GM13977 (cell line): ENCODE measurements at regions not wholly inside any gene's neighbourhood (a gene's known extent, or its start where the extent isn't known, plus 50 kb on each side); places are given as distances from the start of the nearest gene placed in this dataset.

Source experiments
- DNase-seq: peaks from one replicate; pipeline ENCODE4 v3.0.0; 2012; ENCODE audit warnings: low spot score
- CTCF ChIP-seq: IDR thresholded peaks from 2 replicates; pipeline ENCODE4 v1.5.1; 2012; ENCODE audit warnings: mild to moderate bottlenecking, control low read depth; ENCODE audit not compliant: insufficient read depth; ENCODE audit errors: extremely low read depth, missing control alignments
- in situ Hi-C: fragments of 300-500 bp; cut with MboI; formaldehyde crosslinking; loops from one replicate; pipeline ENCODE4 v1.12.0; 2022; ENCODE audit warnings: low sequenced_read_pairs, low pct_unique_long_range_greater_than_20kb, mixed read lengths, inconsistent platforms; ENCODE audit not compliant: unreplicated experiment

DNA sequence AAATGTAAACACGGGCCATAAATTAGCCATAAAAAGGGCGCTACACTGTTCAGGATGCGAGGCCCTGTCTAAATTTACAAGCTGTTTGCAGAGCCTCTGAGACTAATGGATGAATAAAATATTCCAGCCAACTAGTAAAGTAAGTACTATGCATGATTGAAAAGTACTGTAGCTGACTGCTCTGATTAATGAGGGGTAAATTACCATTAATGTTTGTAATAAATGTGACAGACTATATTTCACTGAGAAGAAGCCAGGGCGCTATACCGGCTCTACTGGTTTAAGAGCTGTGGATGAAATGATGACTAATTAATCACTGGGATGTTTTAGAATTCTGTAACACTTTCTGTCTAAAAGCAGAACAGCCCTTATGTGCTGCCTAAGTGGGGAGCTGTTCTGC is 54.3 kb upstream of the RGPD4 start:
- in situ Hi-C loops = no loop called here
- no peak for TF ChIP-seq CTCF
- no peak for DNase-seq

DNA sequence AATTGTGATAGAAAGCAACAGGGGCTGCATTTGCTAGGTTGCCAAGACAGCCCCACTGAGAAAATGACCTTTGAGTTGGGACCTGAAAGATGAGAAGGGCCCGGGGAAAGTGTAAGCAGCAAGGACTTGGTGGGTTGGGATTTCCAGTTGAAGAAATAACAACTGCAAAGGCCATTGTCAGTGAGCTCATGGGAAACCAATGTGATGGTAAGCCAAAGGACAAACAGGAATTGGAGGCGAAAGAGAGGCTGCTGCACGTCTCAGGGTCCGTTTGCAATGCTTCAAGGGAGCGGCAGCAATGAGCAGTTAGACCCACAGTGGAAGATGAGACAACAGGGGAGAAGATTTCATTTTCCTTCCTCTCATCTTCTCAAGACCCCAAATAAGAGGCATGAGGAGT is 51.5 kb upstream of the RGPD4 start:
- in situ Hi-C loops = no loop called here
- TF ChIP-seq CTCF = no peak
- no peak for DNase-seq

DNA sequence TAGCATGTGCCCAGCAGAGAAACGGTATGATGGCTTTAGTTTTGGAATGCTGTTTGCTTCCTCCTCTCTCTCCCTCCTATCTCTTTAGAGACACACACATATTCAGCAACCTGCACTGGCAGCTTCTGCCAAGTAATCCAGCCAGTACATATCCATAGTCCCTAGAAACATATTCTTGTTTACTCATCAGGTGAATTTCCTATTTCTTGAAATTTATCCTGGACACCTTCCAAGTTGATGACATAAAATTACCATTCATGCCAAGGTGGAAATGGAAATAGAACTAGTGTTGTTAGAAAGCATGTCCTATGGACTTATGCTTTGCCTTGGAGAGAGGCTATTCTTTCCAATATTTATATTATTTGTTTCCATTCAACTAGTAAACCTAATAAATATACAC is 50.9 kb upstream of the RGPD4 start:
- in situ Hi-C loops = no loop called here
- DNase-seq = no peak
- no peak for TF ChIP-seq CTCF

- no peak for DNase-seq
- TF ChIP-seq CTCF = no peak
- in situ Hi-C loops = no loop called here
Measured at GRCh38 chr2:107776362-107776761, 50.3 kb upstream of the RGPD4 start.
